ENCODE measurements at regions not wholly inside any gene's neighbourhood (a gene's known extent, or its start where the extent isn't known, plus 50 kb on each side); places are given as distances from the start of the nearest gene placed in this dataset.

- CTCF ChIA-PET = interaction anchor here (1.5 kb wide), 1 partner anchor 11 kb away, joined by 3 read pairs; no protein-coding TSS in a partner anchor
- DNase-seq (ENCODE audit: extremely low spot score) = no peak
- POLR2A ChIA-PET = no interaction called here
- TF ChIP-seq, protein P1, sequence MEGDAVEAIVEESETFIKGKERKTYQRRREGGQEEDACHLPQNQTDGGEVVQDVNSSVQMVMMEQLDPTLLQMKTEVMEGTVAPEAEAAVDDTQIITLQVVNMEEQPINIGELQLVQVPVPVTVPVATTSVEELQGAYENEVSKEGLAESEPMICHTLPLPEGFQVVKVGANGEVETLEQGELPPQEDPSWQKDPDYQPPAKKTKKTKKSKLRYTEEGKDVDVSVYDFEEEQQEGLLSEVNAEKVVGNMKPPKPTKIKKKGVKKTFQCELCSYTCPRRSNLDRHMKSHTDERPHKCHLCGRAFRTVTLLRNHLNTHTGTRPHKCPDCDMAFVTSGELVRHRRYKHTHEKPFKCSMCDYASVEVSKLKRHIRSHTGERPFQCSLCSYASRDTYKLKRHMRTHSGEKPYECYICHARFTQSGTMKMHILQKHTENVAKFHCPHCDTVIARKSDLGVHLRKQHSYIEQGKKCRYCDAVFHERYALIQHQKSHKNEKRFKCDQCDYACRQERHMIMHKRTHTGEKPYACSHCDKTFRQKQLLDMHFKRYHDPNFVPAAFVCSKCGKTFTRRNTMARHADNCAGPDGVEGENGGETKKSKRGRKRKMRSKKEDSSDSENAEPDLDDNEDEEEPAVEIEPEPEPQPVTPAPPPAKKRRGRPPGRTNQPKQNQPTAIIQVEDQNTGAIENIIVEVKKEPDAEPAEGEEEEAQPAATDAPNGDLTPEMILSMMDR (IDR thresholded peaks at IDR 0.05; ENCODE audit: control extremely low read depth, extremely low read depth, low read depth, missing control alignments) = no peak
These were observed 133.6 kb upstream of the HMHB1 start for GRCh38 chr5:143678148-143678905.

DNA sequence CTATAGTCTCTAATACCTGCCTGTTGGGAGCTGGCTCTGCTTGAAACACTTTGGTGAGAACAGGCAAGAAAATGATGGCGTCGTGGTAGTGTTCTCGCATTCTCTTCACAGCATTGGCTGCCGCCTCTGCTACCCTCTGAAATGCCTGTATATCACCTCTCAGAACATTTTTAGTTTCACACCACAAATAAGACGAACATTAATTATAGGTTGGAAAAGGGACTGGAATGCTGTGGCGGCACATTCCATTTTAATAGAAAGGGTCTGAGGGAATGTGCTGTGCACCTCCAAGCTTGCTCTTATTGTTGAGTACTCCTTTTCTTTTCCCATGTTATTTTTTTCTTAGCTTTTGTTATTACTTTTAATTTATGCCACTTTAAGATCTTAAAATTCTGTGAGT lies 134.6 kb upstream of the HMHB1 start:
- ChIA-PET CTCF (interaction anchor here (1.1 to 1.5 kb wide), 3 partner anchors 11 to 509 kb away, joined by 3 read pairs; no protein-coding TSS in a partner anchor), POLR2A (no interaction called here)
- DNase-seq (ENCODE audit: extremely low spot score) = no peak
- TF ChIP-seq, protein P1 (IDR thresholded peaks at IDR 0.05; ENCODE audit: control extremely low read depth, extremely low read depth, low read depth, missing control alignments) = no peak

DNA sequence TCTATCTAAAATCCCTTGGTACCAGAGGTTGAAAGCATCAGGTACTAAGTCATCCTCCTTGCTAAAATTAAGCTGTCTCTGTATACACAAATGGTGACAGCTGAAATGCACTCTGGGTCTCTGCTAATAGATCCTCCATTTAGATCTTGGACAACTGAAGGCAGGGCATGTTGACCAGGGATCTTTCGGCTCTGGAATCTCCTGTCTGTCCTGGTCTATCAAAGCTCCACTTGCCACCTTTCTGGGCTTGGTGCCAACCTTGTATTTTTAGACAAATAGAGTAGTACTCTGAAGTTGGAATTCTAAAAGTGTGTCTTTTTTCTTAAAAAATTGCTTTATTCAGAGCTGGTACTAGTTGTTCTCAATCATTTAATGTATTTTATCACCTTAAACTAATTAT lies 135.2 kb upstream of the HMHB1 start:
- ChIA-PET CTCF (interaction anchor here (0.8 to 1.9 kb wide), 7 partner anchors 10 to 674 kb away, joined by 3 to 4 read pairs (median 3); no protein-coding TSS in a partner anchor), POLR2A (no interaction called here)
- TF ChIP-seq, protein P1 (IDR thresholded peaks at IDR 0.05; ENCODE audit: control extremely low read depth, extremely low read depth, low read depth, missing control alignments) = no peak
- no peak for DNase-seq (ENCODE audit: extremely low spot score)

GRCh38 chr5:143674469-143674786 lies 137.5 kb upstream of the HMHB1 start:
- TF ChIP-seq, protein P1 (IDR thresholded peaks at IDR 0.05; ENCODE audit: control extremely low read depth, extremely low read depth, low read depth, missing control alignments) = no peak
- DNase-seq (ENCODE audit: extremely low spot score) = no peak
- ChIA-PET CTCF (interaction anchor here (0.8 to 1.3 kb wide), 3 partner anchors 8 to 66 kb away, joined by 3 to 7 read pairs (median 3); no protein-coding TSS in a partner anchor), POLR2A (no interaction called here)

DNA sequence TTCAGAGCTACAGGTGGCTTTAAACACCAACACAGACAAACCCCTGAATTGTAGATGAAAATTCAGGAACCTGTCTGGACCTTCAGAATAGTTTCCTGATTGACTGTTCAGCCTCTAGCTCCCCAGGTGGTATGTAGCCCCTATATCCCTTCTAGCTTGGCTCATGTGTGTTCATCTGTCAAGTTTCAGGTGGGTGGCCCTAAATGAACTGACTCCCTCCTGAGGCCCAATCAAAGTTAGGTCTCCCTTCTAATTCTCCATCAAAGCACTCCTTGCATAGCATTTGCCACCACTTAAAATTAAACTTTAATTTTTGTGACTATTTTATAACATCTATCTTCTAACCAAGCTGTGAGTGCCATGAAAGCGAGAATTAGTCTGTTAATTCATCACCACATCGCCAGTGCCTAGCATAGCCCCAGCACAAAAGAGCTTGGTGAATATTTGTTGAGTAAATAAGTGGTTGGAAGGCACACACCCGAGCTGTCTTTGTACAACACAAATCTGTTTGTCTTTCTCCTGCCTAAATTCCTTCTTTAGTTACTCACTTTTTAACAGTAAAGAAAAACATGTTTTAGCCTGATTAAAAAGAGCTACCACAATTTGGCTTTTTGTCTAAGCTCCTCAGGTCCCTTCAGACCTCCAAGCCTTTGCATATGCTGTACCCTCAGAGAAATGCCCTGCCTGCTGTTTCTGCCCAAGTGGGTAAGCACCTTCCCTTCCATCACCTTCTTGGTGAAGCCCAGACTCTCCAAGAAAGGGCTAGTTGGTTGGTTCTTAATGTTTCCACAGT lies 138.1 kb upstream of the HMHB1 start:
- POLR2A ChIA-PET = no interaction called here
- CTCF ChIA-PET = interaction anchor here (0.7 to 1.3 kb wide), 5 partner anchors 9 to 66 kb away, joined by 3 to 7 read pairs (median 3); no protein-coding TSS in a partner anchor
- TF ChIP-seq, protein P1 (IDR thresholded peaks at IDR 0.05; ENCODE audit: control extremely low read depth, extremely low read depth, low read depth, missing control alignments) = no peak
- no peak for DNase-seq (ENCODE audit: extremely low spot score)

DNA sequence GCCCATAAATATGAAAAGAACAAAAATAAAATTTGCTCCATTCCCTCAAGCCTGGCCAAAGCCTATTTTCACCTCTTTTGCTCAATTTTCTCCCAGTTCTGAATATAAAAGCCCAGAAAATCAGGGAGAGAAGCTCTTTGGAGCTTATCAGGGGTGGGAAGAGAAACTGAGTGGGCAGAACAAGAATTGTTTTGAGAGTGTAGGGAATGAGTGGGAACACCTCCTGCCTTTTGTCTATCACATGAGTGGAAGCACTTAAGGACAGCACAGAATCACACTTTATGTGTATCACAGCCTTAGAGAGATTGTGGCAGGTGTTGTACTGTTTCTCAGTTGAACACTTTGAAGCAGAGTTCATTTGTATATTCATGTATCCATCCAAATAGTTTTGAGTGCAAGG lies 139.2 kb upstream of the HMHB1 start:
- CTCF ChIA-PET = interaction anchor here (0.7 to 1.3 kb wide), 3 partner anchors 8 to 152 kb away, joined by 3 to 4 read pairs (median 3); no protein-coding TSS in a partner anchor
- DNase-seq (ENCODE audit: extremely low spot score) = no peak
- TF ChIP-seq, protein P1 (IDR thresholded peaks at IDR 0.05; ENCODE audit: control extremely low read depth, extremely low read depth, low read depth, missing control alignments) = no peak
- POLR2A ChIA-PET = no interaction called here
